ENCODE measurements at regions not wholly inside any gene's neighbourhood (a gene's known extent, or its start where the extent isn't known, plus 50 kb on each side); places are given as distances from the start of the nearest gene placed in this dataset.
A peak's percentile ranks its signal among the peaks of the same experiment; 100 is the strongest.

- no peaks in the 10 kb centered on the region for H3K9me3 Mint-ChIP-seq
- intact Hi-C loops (cut with micrococcal nuclease), result no loop called here
- peak; percentile 31 for TF ChIP-seq CTCF (IDR thresholded peaks at IDR 0.05)
- POLR2A ChIA-PET, result no interaction called here
- no peaks in the 10 kb centered on the region for H3K4me1 Mint-ChIP-seq (ENCODE audit: low read depth)
- no peak overlapping the region for H3K4me3 Mint-ChIP-seq
- no peaks in the 10 kb centered on the region for H3K36me3 Mint-ChIP-seq (ENCODE audit: low read depth)
- ATAC-seq (no peak), DNase-seq (peak; percentile 3)
- CTCF ChIA-PET, result no interaction called here
- H3K27me3 Mint-ChIP-seq, result no peaks in the 10 kb centered on the region
- no peak overlapping the region for H3K27ac Mint-ChIP-seq
These were observed 391.0 kb downstream of the OMA1 start for GRCh38 chr1:58155418-58156123.

- no peak overlapping the region for H3K27ac Mint-ChIP-seq
- CTCF ChIA-PET, result no interaction called here
- TF ChIP-seq CTCF (IDR thresholded peaks at IDR 0.05), result no peak
- H3K4me3 Mint-ChIP-seq, result no peak overlapping the region
- no peaks in the 10 kb centered on the region for H3K27me3 Mint-ChIP-seq
- no peak for DNase-seq
- no peaks in the 10 kb centered on the region for H3K36me3 Mint-ChIP-seq (ENCODE audit: low read depth)
- POLR2A ChIA-PET, result no interaction called here
- no peak for ATAC-seq
- no peaks in the 10 kb centered on the region for H3K4me1 Mint-ChIP-seq (ENCODE audit: low read depth)
- intact Hi-C loops (cut with micrococcal nuclease), result no loop called here
- no peaks in the 10 kb centered on the region for H3K9me3 Mint-ChIP-seq
These were observed 392.3 kb downstream of the OMA1 start for GRCh38 chr1:58154256-58154655.

GRCh38 chr1:58152697-58153096, 393.8 kb downstream of the OMA1 start:
- no peaks in the 10 kb centered on the region for H3K27me3 Mint-ChIP-seq
- CTCF ChIA-PET, result interaction anchor here (1.1 kb wide), 1 partner anchor 9 kb away, joined by 3 read pairs; no protein-coding TSS in a partner anchor
- no peak for TF ChIP-seq CTCF (IDR thresholded peaks at IDR 0.05)
- no peak overlapping the region for H3K4me3 Mint-ChIP-seq
- intact Hi-C loops (cut with micrococcal nuclease), result no loop called here
- POLR2A ChIA-PET, result no interaction called here
- peaks cover 2% of the 10 kb centered on the region for H3K9me3 Mint-ChIP-seq
- H3K36me3 Mint-ChIP-seq (ENCODE audit: low read depth), result no peaks in the 10 kb centered on the region
- ATAC-seq, result no peak
- DNase-seq, result no peak
- no peaks in the 10 kb centered on the region for H3K4me1 Mint-ChIP-seq (ENCODE audit: low read depth)
- H3K27ac Mint-ChIP-seq, result no peak overlapping the region

GRCh38 chr1:58149271-58149812, 397.2 kb downstream of the OMA1 start:
- H3K27ac Mint-ChIP-seq, result no peak overlapping the region

More at GRCh38 chr1:58149271-58149812, 397.2 kb downstream of the OMA1 start:
- H3K4me1 Mint-ChIP-seq (ENCODE audit: low read depth), result no peaks in the 10 kb centered on the region
- H3K9me3 Mint-ChIP-seq, result peaks cover 2% of the 10 kb centered on the region
- CTCF ChIA-PET, result no interaction called here
- intact Hi-C loops (cut with micrococcal nuclease), result no loop called here
- ATAC-seq, result no peak
- no peak for DNase-seq
- no peaks in the 10 kb centered on the region for H3K27me3 Mint-ChIP-seq
- TF ChIP-seq CTCF (IDR thresholded peaks at IDR 0.05), result no peak
- H3K36me3 Mint-ChIP-seq (ENCODE audit: low read depth), result no peaks in the 10 kb centered on the region
- POLR2A ChIA-PET, result no interaction called here
- no peak overlapping the region for H3K4me3 Mint-ChIP-seq
